ENCODE measurements at regions not wholly inside any gene's neighbourhood (a gene's known extent, or its start where the extent isn't known, plus 50 kb on each side); places are given as distances from the start of the nearest gene placed in this dataset.
A peak's percentile ranks its signal among the peaks of the same experiment; 100 is the strongest.
"Not testable (repeated sequence)": the region's sequence is repeated elsewhere in the genome, so short reads cannot be mapped to it uniquely, and the experiment has no call there.

GRCh38 chr7:55261386-55261770 lies 103.8 kb upstream of the LANCL2 start:
- no peak for DNase-seq

GRCh38 chr7:55265328-55265727 lies 99.8 kb upstream of the LANCL2 start:
- not testable (repeated sequence) for DNase-seq

- DNase-seq: no peak
Measured at GRCh38 chr7:55265836-55266642, 99.1 kb upstream of the LANCL2 start.

- no peak for DNase-seq
Measured at GRCh38 chr7:55271069-55271626, 94.0 kb upstream of the LANCL2 start.

- DNase-seq: no peak
Measured at GRCh38 chr7:55271661-55272060, 93.5 kb upstream of the LANCL2 start.

- no peak for DNase-seq
Measured at GRCh38 chr7:55272328-55272727, 92.8 kb upstream of the LANCL2 start.

GRCh38 chr7:55273186-55273980 lies 91.8 kb upstream of the LANCL2 start:
- DNase-seq: no peak

GRCh38 chr7:55274156-55274555 lies 91.0 kb upstream of the LANCL2 start:
- no peak for DNase-seq

GRCh38 chr7:55275291-55276200 lies 89.6 kb upstream of the LANCL2 start:
- no peak for DNase-seq

GRCh38 chr7:55276572-55277295 lies 88.4 kb upstream of the LANCL2 start:
- no peak for DNase-seq

- DNase-seq: no peak
Measured at GRCh38 chr7:55277916-55278315, 87.2 kb upstream of the LANCL2 start.

- no peak for DNase-seq
Measured at GRCh38 chr7:55278321-55278720, 86.8 kb upstream of the LANCL2 start.

- no peak for DNase-seq
Measured at GRCh38 chr7:55279080-55279845, 85.9 kb upstream of the LANCL2 start.

- peak; percentile 74 for DNase-seq
Measured at GRCh38 chr7:55280031-55280454, 85.1 kb upstream of the LANCL2 start.

GRCh38 chr7:55285665-55286064 lies 79.5 kb upstream of the LANCL2 start:
- no peak for DNase-seq

GRCh38 chr7:55286666-55287065 lies 78.5 kb upstream of the LANCL2 start:
- DNase-seq: no peak

GRCh38 chr7:55288070-55288824 lies 76.9 kb upstream of the LANCL2 start:
- DNase-seq: no peak

- DNase-seq: peak; percentile 21
Measured at GRCh38 chr7:55296070-55296469, 69.1 kb upstream of the LANCL2 start.

- DNase-seq: no peak
Measured at GRCh38 chr7:55299273-55299967, 65.7 kb upstream of the LANCL2 start.

- DNase-seq: no peak
Measured at GRCh38 chr7:55303220-55303619, 61.9 kb upstream of the LANCL2 start.
